HL-60 (cell line): ENCODE measurements at regions not wholly inside any gene's neighbourhood (a gene's known extent, or its start where the extent isn't known, plus 50 kb on each side); places are given as distances from the start of the nearest gene placed in this dataset.

Experiments
- DNase-seq, 2 experiments: peaks; one replicate each; pipeline ENCODE4 v3.0.0-alpha.2; 2010 to 2020; ENCODE audit warnings: low read depth in 1 of 2, low spot score in 1 of 2
- H3K27ac ChIP-seq: fragments of 250-450 bp; sonication (Bioruptor Pico); replicated peaks from 2 replicates; pipeline ENCODE4 v1.5.1; 2020; ENCODE audit warnings: mild to moderate bottlenecking, moderate library complexity
- H3K27me3 ChIP-seq: fragments of 250-450 bp; sonication (Bioruptor Pico); 2 replicates; pipeline ENCODE4 v1.5.1; 2021; ENCODE audit warnings: mild to moderate bottlenecking, moderate library complexity; ENCODE audit not compliant: insufficient read depth, poor library complexity, severe bottlenecking
- H3K4me3 ChIP-seq: replicated peaks from 2 replicates; pipeline ENCODE4 v1.5.1; 2011; ENCODE audit warnings: mild to moderate bottlenecking, control low read depth, low read length; ENCODE audit not compliant: insufficient read depth
- CTCF ChIP-seq: IDR thresholded peaks from one replicate; pipeline ENCODE4 v1.5.1; 2011; ENCODE audit warnings: low read length, control low read depth, inconsistent platforms; ENCODE audit not compliant: insufficient read depth
- GABPA ChIP-seq: IDR thresholded peaks from 2 replicates; pipeline ENCODE4 v1.6.1; 2012; ENCODE audit warnings: low read depth
- POLR2AphosphoS5 ChIP-seq: IDR thresholded peaks from 2 replicates; pipeline ENCODE4 v1.6.1; 2012; ENCODE audit warnings: low read depth
- REST ChIP-seq: IDR thresholded peaks from 2 replicates; pipeline ENCODE4 v1.6.1; 2012; ENCODE audit warnings: low read depth; ENCODE audit not compliant: insufficient replicate concordance
- SPI1 ChIP-seq: IDR thresholded peaks from 2 replicates; pipeline ENCODE4 v1.6.1; 2012; ENCODE audit warnings: low read depth, mild to moderate bottlenecking, borderline replicate concordance

GRCh38 chr13:73900591-73900990, 233.6 kb downstream of the KLF12 start:
- Histone ChIP-seq H3K27me3 (peaks cover 3% of the 10 kb centered on the region), H3K27ac (no peak overlapping the region), H3K4me3 (no peak overlapping the region)
- TF ChIP-seq GABPA (no peak), SPI1 (no peak), CTCF (no peak), POLR2AphosphoS5 (no peak), REST (no peak)
- DNase-seq: no peak

GRCh38 chr13:73898899-73899298, 235.3 kb downstream of the KLF12 start:
- TF ChIP-seq GABPA (no peak), POLR2AphosphoS5 (no peak), CTCF (no peak), SPI1 (no peak), REST (no peak)
- H3K27ac ChIP-seq: no peak overlapping the region
- peaks cover 3% of the 10 kb centered on the region for H3K27me3 ChIP-seq
- no peak overlapping the region for H3K4me3 ChIP-seq
- DNase-seq: no peak

GRCh38 chr13:73898276-73898675, 235.9 kb downstream of the KLF12 start:
- TF ChIP-seq GABPA: no peak
- no peak for TF ChIP-seq POLR2AphosphoS5
- no peak overlapping the region for H3K27ac ChIP-seq
- H3K4me3 ChIP-seq: no peak overlapping the region
- DNase-seq: no peak
- peaks cover 3% of the 10 kb centered on the region for H3K27me3 ChIP-seq

GRCh38 chr13:73894995-73895571, 239.1 kb downstream of the KLF12 start:
- no peak overlapping the region for H3K27ac ChIP-seq
- no peak for TF ChIP-seq CTCF
- no peak for TF ChIP-seq POLR2AphosphoS5
- TF ChIP-seq REST: no peak
- TF ChIP-seq GABPA: no peak
- no peak for TF ChIP-seq SPI1
- H3K4me3 ChIP-seq: no peak overlapping the region
- no peak for DNase-seq
- peaks cover 3% of the 10 kb centered on the region for H3K27me3 ChIP-seq
